ENCODE measurements at regions not wholly inside any gene's neighbourhood (a gene's known extent, or its start where the extent isn't known, plus 50 kb on each side); places are given as distances from the start of the nearest gene placed in this dataset.

DNA sequence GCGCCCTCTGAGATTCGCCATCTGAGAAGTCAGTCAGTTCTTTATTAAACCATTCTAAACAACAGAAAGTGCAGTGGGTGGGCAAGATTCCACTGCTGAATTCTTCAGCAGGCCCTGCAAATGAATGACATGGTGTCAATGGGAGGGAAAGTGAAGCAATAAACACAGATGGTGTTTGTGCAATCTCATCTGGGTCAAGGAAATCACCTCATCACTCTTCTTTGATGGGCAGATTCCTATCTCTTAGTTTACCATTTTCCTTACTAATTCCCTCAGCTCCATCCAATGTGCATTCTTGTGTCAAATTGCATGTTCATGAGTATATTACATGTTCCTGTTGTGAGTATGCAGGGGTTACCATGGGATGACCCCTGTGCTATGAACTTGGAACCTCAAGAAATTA is 100.7 kb upstream of the CYP1B1 start:
- TF ChIP-seq, protein P1, sequence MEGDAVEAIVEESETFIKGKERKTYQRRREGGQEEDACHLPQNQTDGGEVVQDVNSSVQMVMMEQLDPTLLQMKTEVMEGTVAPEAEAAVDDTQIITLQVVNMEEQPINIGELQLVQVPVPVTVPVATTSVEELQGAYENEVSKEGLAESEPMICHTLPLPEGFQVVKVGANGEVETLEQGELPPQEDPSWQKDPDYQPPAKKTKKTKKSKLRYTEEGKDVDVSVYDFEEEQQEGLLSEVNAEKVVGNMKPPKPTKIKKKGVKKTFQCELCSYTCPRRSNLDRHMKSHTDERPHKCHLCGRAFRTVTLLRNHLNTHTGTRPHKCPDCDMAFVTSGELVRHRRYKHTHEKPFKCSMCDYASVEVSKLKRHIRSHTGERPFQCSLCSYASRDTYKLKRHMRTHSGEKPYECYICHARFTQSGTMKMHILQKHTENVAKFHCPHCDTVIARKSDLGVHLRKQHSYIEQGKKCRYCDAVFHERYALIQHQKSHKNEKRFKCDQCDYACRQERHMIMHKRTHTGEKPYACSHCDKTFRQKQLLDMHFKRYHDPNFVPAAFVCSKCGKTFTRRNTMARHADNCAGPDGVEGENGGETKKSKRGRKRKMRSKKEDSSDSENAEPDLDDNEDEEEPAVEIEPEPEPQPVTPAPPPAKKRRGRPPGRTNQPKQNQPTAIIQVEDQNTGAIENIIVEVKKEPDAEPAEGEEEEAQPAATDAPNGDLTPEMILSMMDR (IDR thresholded peaks at IDR 0.05; ENCODE audit: insufficient read depth, low read depth, low read length): no peak
- no peak for TF ChIP-seq EZH2 (IDR thresholded peaks at IDR 0.05; ENCODE audit: insufficient read depth, low read length)
